Caco-2 (cell line): ENCODE measurements at regions not wholly inside any gene's neighbourhood (a gene's known extent, or its start where the extent isn't known, plus 50 kb on each side); places are given as distances from the start of the nearest gene placed in this dataset.

Experiments
- BruUV-seq: library from RNA; stranded (reverse); fragments of 400-500 nt; replicated peaks from 2 replicates; lab custom pipeline; 2021; lab: Mats Ljungman, UMichigan
- CTCF ChIA-PET: fragments of 300-600 bp; sonication (Branson Sonifier 250); formaldehyde crosslinking; loops from one replicate; lab custom pipeline; 2022; ENCODE audit warnings: antibody characterized with exemption; lab: Charles Lee
- POLR2A ChIA-PET: fragments of 300-600 bp; sonication (Branson Sonifier 250); formaldehyde crosslinking; loops from one replicate; lab custom pipeline; 2022; ENCODE audit warnings: antibody characterized with exemption; lab: Charles Lee
- DNase-seq, 2 experiments: peaks; one replicate each; pipeline versions ENCODE4 v3.0.0 to v3.0.0-alpha.2; 2020 to 2022
- H3K27me3 ChIP-seq: replicated peaks from 2 replicates; pipeline ENCODE4 v1.6.0; 2011; ENCODE audit warnings: low read length; ENCODE audit not compliant: control insufficient read depth, insufficient read depth
- H3K36me3 ChIP-seq: 2 replicates; pipeline ENCODE4 v1.5.1; 2011; ENCODE audit warnings: low read length; ENCODE audit not compliant: control insufficient read depth, insufficient read depth
- H3K4me1 ChIP-seq: fragments of 250-450 bp; sonication (Bioruptor Pico); 2 replicates; pipeline ENCODE4 v1.5.1; 2020; ENCODE audit warnings: mild to moderate bottlenecking
- H3K4me3 ChIP-seq: 2 replicates; pipeline ENCODE4 v1.5.1; 2011; ENCODE audit warnings: low read depth, mild to moderate bottlenecking, control low read depth, low read length
- H3K9me3 ChIP-seq: fragments of 250-450 bp; sonication (Bioruptor Pico); 2 replicates; pipeline ENCODE4 v1.5.1; 2020; ENCODE audit warnings: mild to moderate bottlenecking, moderate library complexity
- H3K27ac Mint-ChIP-seq: one replicate; pipeline ENCODE4 v1.8.0; 2022; ENCODE audit warnings: mixed read lengths; ENCODE audit not compliant: unreplicated experiment
- H3K27me3 Mint-ChIP-seq: one replicate; pipeline ENCODE4 v1.8.0; 2022; ENCODE audit warnings: mixed read lengths; ENCODE audit not compliant: insufficient read depth, unreplicated experiment
- H3K36me3 Mint-ChIP-seq: one replicate; pipeline ENCODE4 v1.8.0; 2022; ENCODE audit warnings: mild to moderate bottlenecking, mixed read lengths; ENCODE audit not compliant: insufficient read depth, unreplicated experiment
- H3K4me1 Mint-ChIP-seq: one replicate; pipeline ENCODE4 v1.8.0; 2022; ENCODE audit warnings: low read depth, mixed read lengths; ENCODE audit not compliant: unreplicated experiment
- H3K4me3 Mint-ChIP-seq: one replicate; pipeline ENCODE4 v1.8.0; 2022; ENCODE audit warnings: mild to moderate bottlenecking, moderate library complexity, mixed read lengths; ENCODE audit not compliant: unreplicated experiment
- H3K9me3 Mint-ChIP-seq: one replicate; pipeline ENCODE4 v1.8.0; 2022; ENCODE audit warnings: mixed read lengths; ENCODE audit not compliant: unreplicated experiment
- CTCF ChIP-seq, 2 experiments: fragments of 200-600 bp in 1 of 2; IDR thresholded peaks; 1 replicate in 1 of 2; 2 replicates in 1 of 2; pipeline versions ENCODE4 v1.5.1 to v1.8.0; 2011 to 2022; ENCODE audit warnings: antibody characterized with exemption in 1 of 2, control low read depth in 1 of 2, inconsistent platforms in 1 of 2, low read depth in 1 of 2, low read length in 1 of 2, mild to moderate bottlenecking in 1 of 2, moderate library complexity in 1 of 2; ENCODE audit not compliant: insufficient read depth in 1 of 2, severe bottlenecking in 1 of 2, unreplicated experiment in 1 of 2
- intact Hi-C: fragments of 100-400 bp; cut with micrococcal nuclease; formaldehyde crosslinking; loops from one replicate; pipeline ENCODE4 v1.10.0; 2022; ENCODE audit not compliant: unreplicated experiment

- intact Hi-C loops = no loop called here
- DNase-seq = no peak
- no peaks in the 10 kb centered on the region for H3K4me1 ChIP-seq
- no TSS peak for BruUV-seq
- H3K9me3 Mint-ChIP-seq = no peaks in the 10 kb centered on the region
- ChIA-PET CTCF (no interaction called here), POLR2A (no interaction called here)
- no peaks in the 10 kb centered on the region for H3K9me3 ChIP-seq
- H3K36me3 Mint-ChIP-seq = no peaks in the 10 kb centered on the region
- H3K4me3 Mint-ChIP-seq = no peak overlapping the region
- H3K36me3 ChIP-seq = no peaks in the 10 kb centered on the region
- H3K27me3 Mint-ChIP-seq = no peaks in the 10 kb centered on the region
- H3K27ac Mint-ChIP-seq = no peak overlapping the region
- no peak overlapping the region for H3K4me3 ChIP-seq
- no peaks in the 10 kb centered on the region for H3K27me3 ChIP-seq
- TF ChIP-seq CTCF (IDR thresholded peaks at IDR 0.05; ENCODE audit: insufficient read depth in 1 of 2, low read depth in 1 of 2, low read length in 1 of 2, severe bottlenecking in 1 of 2, unreplicated experiment in 1 of 2) = no peak
- no peaks in the 10 kb centered on the region for H3K4me1 Mint-ChIP-seq
These were observed 849.6 kb upstream of the INTU start for GRCh38 chr4:126783191-126783590.

GRCh38 chr4:126784966-126785580 lies 847.7 kb upstream of the INTU start:
- intact Hi-C loops = no loop called here
- Mint-ChIP-seq H3K4me1 (no peaks in the 10 kb centered on the region), H3K27me3 (no peaks in the 10 kb centered on the region), H3K9me3 (no peaks in the 10 kb centered on the region), H3K4me3 (no peak overlapping the region), H3K36me3 (no peaks in the 10 kb centered on the region), H3K27ac (no peak overlapping the region)
- CTCF ChIA-PET = no interaction called here
- Histone ChIP-seq H3K36me3 (no peaks in the 10 kb centered on the region), H3K27me3 (no peaks in the 10 kb centered on the region), H3K9me3 (no peaks in the 10 kb centered on the region), H3K4me1 (no peaks in the 10 kb centered on the region), H3K4me3 (no peak overlapping the region)
- TF ChIP-seq CTCF (IDR thresholded peaks at IDR 0.05; ENCODE audit: insufficient read depth in 1 of 2, low read depth in 1 of 2, low read length in 1 of 2, severe bottlenecking in 1 of 2, unreplicated experiment in 1 of 2) = no peak
- no TSS peak for BruUV-seq
- POLR2A ChIA-PET = no interaction called here
- no peak for DNase-seq

- no peak for TF ChIP-seq CTCF (IDR thresholded peaks at IDR 0.05; ENCODE audit: insufficient read depth in 1 of 2, low read depth in 1 of 2, low read length in 1 of 2, severe bottlenecking in 1 of 2, unreplicated experiment in 1 of 2)
- Histone ChIP-seq H3K36me3 (no peaks in the 10 kb centered on the region), H3K9me3 (no peaks in the 10 kb centered on the region), H3K27me3 (no peaks in the 10 kb centered on the region), H3K4me3 (no peak overlapping the region), H3K4me1 (no peaks in the 10 kb centered on the region)
- no peak overlapping the region for H3K4me3 Mint-ChIP-seq
- BruUV-seq = no TSS peak
- H3K36me3 Mint-ChIP-seq = no peaks in the 10 kb centered on the region
- H3K9me3 Mint-ChIP-seq = no peaks in the 10 kb centered on the region
- H3K27me3 Mint-ChIP-seq = no peaks in the 10 kb centered on the region
- DNase-seq = no peak
- CTCF ChIA-PET = interaction anchor here (0.6 kb wide), 1 partner anchor 943 kb away, joined by 5 read pairs; no protein-coding TSS in a partner anchor
- no peaks in the 10 kb centered on the region for H3K4me1 Mint-ChIP-seq
- intact Hi-C loops = no loop called here
- POLR2A ChIA-PET = no interaction called here
- H3K27ac Mint-ChIP-seq = no peak overlapping the region
These were observed 842.1 kb upstream of the INTU start for GRCh38 chr4:126790633-126791032.
